Mesothelial cell of epicardium (in vitro differentiated cells): ENCODE measurements at regions not wholly inside any gene's neighbourhood (a gene's known extent, or its start where the extent isn't known, plus 50 kb on each side); places are given as distances from the start of the nearest gene placed in this dataset.

Source experiments
- DNase-seq, 2 experiments: peaks; one replicate each; pipeline ENCODE4 v3.0.0; 2021; ENCODE audit warnings: low spot score in 2 of 2; ENCODE audit not compliant: unreplicated experiment in 2 of 2
- H3K27ac Mint-ChIP-seq: 2 replicates; pipeline ENCODE4 v1.8.0; 2021; ENCODE audit warnings: mixed read lengths
- H3K27me3 Mint-ChIP-seq: 2 replicates; pipeline ENCODE4 v1.8.0; 2021; ENCODE audit warnings: low read depth, mixed read lengths
- H3K36me3 Mint-ChIP-seq: 2 replicates; pipeline ENCODE4 v1.8.0; 2021; ENCODE audit warnings: mixed read lengths
- H3K4me1 Mint-ChIP-seq: 2 replicates; pipeline ENCODE4 v1.8.0; 2021; ENCODE audit warnings: mixed read lengths
- H3K4me3 Mint-ChIP-seq: 2 replicates; pipeline ENCODE4 v1.8.0; 2021; ENCODE audit warnings: mild to moderate bottlenecking, moderate library complexity, mixed read lengths
- H3K9me3 Mint-ChIP-seq: 2 replicates; pipeline ENCODE4 v1.8.0; 2021; ENCODE audit warnings: mixed read lengths
- TF ChIP-seq, protein P1 (sequence below): fragments of 200-600 bp; sonication (generic); IDR thresholded peaks from one replicate; pipeline ENCODE4 v1.5.0; 2021; ENCODE audit warnings: antibody characterized with exemption; ENCODE audit not compliant: unreplicated experiment

DNA sequence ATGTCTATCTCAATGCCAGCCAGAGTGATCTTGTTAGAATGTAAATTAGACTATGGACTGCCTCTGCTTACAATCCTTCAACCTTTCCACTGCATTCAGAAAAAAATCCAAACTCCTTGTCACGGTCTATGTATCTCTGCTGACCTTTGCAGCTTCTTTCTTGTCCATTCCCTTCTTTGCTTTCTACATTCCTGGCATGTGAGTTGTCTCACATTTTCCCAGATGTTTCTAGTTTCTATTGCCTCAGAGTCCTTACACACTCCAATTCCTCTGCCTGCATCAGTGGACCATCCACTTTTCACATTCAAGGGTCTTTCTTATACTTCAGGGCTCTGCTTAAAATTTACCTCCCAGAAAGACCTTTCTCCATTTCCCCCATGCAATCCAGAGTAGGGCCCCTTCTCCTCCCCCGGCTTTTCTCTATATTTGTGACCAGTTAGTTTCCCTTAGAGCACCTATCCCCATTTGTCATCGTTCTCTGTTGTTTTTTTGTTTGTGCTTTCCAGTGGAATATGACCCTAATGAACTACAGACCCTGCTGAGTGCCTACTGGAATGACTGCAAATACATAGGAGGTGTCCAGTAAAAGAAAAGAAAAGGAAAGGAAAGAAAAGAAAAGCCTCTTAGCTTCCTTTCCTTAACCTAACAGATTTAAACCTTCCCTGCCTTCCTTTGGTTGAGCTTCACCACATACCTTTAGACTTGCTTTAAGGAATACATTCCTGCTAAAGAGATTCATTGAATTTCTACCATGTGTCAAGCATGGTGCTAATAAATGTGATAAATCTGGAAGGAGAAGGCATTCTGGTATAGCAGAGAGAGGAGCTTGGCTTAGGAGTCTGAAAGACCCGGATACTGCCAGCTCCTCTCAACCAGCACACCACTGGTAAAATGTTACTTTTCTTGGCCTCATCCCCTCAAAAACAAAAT is 102.0 kb downstream of the DIRAS3 start:
- H3K36me3 Mint-ChIP-seq: no peaks in the 10 kb centered on the region
- H3K9me3 Mint-ChIP-seq: peaks cover 3% of the 10 kb centered on the region
- H3K4me1 Mint-ChIP-seq: peaks cover 10% of the 10 kb centered on the region
- H3K27ac Mint-ChIP-seq: no peak overlapping the region
- TF ChIP-seq, protein P1, sequence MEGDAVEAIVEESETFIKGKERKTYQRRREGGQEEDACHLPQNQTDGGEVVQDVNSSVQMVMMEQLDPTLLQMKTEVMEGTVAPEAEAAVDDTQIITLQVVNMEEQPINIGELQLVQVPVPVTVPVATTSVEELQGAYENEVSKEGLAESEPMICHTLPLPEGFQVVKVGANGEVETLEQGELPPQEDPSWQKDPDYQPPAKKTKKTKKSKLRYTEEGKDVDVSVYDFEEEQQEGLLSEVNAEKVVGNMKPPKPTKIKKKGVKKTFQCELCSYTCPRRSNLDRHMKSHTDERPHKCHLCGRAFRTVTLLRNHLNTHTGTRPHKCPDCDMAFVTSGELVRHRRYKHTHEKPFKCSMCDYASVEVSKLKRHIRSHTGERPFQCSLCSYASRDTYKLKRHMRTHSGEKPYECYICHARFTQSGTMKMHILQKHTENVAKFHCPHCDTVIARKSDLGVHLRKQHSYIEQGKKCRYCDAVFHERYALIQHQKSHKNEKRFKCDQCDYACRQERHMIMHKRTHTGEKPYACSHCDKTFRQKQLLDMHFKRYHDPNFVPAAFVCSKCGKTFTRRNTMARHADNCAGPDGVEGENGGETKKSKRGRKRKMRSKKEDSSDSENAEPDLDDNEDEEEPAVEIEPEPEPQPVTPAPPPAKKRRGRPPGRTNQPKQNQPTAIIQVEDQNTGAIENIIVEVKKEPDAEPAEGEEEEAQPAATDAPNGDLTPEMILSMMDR: no peak
- DNase-seq: no peak
- H3K27me3 Mint-ChIP-seq: no peaks in the 10 kb centered on the region
- H3K4me3 Mint-ChIP-seq: no peak overlapping the region

DNA sequence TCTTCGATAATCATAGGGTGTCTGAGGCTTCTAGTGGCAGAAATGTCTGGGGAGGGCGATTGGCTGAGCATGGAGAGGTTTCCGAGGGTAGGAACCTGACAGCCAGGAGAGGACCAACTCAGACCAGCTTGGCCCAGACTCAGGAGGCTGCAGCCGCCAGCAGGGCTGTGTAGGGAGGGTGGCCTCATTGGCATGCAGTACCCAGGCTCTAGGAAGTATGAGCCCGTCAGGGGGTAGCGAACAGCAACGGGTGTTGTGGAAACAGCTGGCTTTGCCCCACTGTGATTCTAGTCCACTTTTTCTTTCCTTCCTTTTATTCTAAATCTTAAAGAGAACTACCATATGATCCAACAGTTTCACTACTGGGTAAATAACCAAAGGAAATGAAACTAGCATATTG is 103.3 kb downstream of the DIRAS3 start:
- Mint-ChIP-seq H3K27me3 (no peaks in the 10 kb centered on the region), H3K9me3 (peaks cover 3% of the 10 kb centered on the region), H3K4me1 (peaks cover 10% of the 10 kb centered on the region), H3K36me3 (no peaks in the 10 kb centered on the region), H3K4me3 (no peak overlapping the region), H3K27ac (no peak overlapping the region)
- TF ChIP-seq, protein P1: no peak
- DNase-seq: no peak

DNA sequence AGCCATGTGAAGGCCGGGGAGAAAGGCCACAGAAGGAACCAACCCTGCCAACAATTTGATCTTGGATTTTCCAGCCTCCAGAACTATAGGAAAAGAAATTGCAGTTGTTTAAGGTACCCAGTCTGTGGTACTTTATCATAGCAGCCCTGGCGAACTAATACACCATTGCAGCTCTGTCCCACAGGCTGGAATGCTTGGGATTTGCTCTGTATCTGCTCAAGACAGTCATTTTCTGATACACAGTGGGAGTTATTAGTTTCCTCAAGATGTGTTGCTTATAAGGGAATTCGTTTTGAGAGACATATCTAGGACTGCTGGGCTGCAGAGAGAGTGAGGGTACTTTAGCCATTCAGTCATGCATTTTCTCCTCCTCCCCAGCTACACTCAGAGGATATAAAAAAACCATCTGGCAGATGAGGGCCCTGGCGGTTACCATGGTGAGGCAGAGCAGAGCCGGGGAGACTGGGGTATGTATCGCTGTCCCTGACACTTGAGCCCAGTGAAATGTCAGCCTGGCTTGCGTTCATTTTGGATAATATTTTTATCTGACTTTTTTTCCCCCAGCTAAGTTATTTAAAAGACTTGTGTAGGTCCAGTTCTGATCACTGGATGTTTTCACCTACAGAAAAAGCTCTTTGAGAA is 104.6 kb downstream of the DIRAS3 start:
- no peak for DNase-seq
- Mint-ChIP-seq H3K4me1 (peaks cover 10% of the 10 kb centered on the region), H3K27me3 (no peaks in the 10 kb centered on the region), H3K9me3 (peaks cover 3% of the 10 kb centered on the region), H3K36me3 (no peaks in the 10 kb centered on the region), H3K4me3 (no peak overlapping the region), H3K27ac (peak overlapping the region; percentile 11)
- TF ChIP-seq, protein P1: no peak

DNA sequence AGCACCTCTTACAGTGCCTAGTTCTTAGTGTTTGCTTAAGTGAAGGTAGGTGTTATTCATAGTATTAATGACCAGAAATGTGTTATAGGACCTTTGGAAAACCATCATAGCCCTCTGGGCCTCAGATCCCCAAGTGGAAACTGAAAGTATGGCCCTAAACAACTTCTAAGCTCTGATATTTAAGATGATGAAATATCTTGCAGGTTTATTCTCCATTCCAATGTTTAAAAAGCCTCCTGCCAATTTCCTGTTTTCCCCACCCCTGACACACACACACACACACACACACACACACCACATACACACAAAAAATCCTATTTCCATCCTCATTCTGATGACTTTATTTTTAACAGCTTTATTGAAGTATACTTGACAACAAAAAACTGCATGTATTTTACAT is 108.2 kb downstream of the DIRAS3 start:
- no peaks in the 10 kb centered on the region for H3K27me3 Mint-ChIP-seq

DNA sequence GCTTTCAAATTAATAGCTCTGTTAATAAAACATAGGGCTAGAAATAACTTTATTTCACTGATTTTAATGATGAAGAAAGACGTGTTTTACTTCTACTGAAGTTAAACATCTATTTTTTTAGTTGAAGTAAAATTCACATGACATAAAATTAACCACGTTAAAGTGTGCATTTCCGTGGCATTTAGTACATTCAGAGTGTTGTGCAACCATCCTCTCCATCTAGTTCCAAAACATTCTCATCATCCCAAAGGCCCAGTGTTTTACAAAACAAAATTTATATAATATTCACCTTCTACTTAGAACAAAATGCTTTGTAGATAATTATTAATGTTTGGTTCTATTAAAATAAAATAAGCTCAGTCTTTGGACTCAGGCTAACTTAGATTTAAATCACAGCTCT is 108.5 kb upstream of the GNG12 start:
- Mint-ChIP-seq H3K27me3 (no peaks in the 10 kb centered on the region), H3K4me3 (no peak overlapping the region), H3K27ac (no peak overlapping the region), H3K9me3 (peaks cover 3% of the 10 kb centered on the region), H3K36me3 (no peaks in the 10 kb centered on the region), H3K4me1 (peaks cover 21% of the 10 kb centered on the region)
- DNase-seq: no peak
- TF ChIP-seq, protein P1: no peak

More for the DNA sequence above, 108.2 kb downstream of the DIRAS3 start:
- TF ChIP-seq, protein P1: no peak
- peaks cover 3% of the 10 kb centered on the region for H3K9me3 Mint-ChIP-seq
- no peaks in the 10 kb centered on the region for H3K36me3 Mint-ChIP-seq
- H3K4me3 Mint-ChIP-seq: no peak overlapping the region
- no peak overlapping the region for H3K27ac Mint-ChIP-seq
- peaks cover 21% of the 10 kb centered on the region for H3K4me1 Mint-ChIP-seq
- no peak for DNase-seq
